ENCODE measurements at regions not wholly inside any gene's neighbourhood (a gene's known extent, or its start where the extent isn't known, plus 50 kb on each side); places are given as distances from the start of the nearest gene placed in this dataset.

GRCh38 chr2:156697906-156698305 lies 261.7 kb downstream of the GPD2 start:
- no peaks in the 10 kb centered on the region for H3K9me3 ChIP-seq (ENCODE audit: insufficient read depth, low read depth, low read length)
- H3K4me3 ChIP-seq (ENCODE audit: low read length), result no peak overlapping the region
- H3K9ac ChIP-seq (ENCODE audit: low read depth, low read length), result no peak overlapping the region
- no peak overlapping the region for H3K27ac ChIP-seq (ENCODE audit: low read depth, low read length)
- 90% methylated on average over 4 of the region's 4 CpGs for WGBS
- no peaks in the 10 kb centered on the region for H3K36me3 ChIP-seq (ENCODE audit: insufficient read depth, low read length)
- peaks cover 47% of the 10 kb centered on the region for H3K4me1 ChIP-seq (ENCODE audit: insufficient read depth, low read length)
- no peaks in the 10 kb centered on the region for H3K27me3 ChIP-seq (ENCODE audit: insufficient read depth, low read length)

- Histone ChIP-seq H3K36me3 (ENCODE audit: insufficient read depth, low read length) (no peaks in the 10 kb centered on the region), H3K9me3 (ENCODE audit: insufficient read depth, low read depth, low read length) (no peaks in the 10 kb centered on the region), H3K9ac (ENCODE audit: low read depth, low read length) (no peak overlapping the region), H3K27me3 (ENCODE audit: insufficient read depth, low read length) (no peaks in the 10 kb centered on the region), H3K4me1 (ENCODE audit: insufficient read depth, low read length) (peaks cover 43% of the 10 kb centered on the region), H3K4me3 (ENCODE audit: low read length) (no peak overlapping the region), H3K27ac (ENCODE audit: low read depth, low read length) (no peak overlapping the region)
- 77% methylated on average over 8 of the region's 8 CpGs for WGBS
Observed at GRCh38 chr2:156700681-156701080, 264.5 kb downstream of the GPD2 start.

DNA sequence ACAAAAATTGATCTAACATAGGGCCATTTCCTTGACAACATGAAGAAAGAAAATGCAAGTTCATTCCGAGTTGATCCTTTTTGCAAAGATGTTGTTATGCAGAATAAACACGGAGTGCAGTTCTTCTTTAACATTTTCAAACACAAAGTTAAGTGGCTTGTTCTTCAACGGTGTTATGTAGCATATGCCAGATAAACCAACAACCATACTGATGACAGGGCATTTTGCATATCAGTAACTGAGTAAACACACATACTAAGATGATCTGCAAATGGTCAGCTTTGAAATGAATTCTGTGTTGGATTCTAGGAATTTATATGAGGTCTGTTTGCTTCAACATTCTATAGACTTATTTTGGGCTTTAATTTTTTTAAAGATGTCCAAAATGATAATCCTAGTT lies 266.4 kb downstream of the GPD2 start:
- peaks cover 43% of the 10 kb centered on the region for H3K4me1 ChIP-seq (ENCODE audit: insufficient read depth, low read length)
- no peaks in the 10 kb centered on the region for H3K27me3 ChIP-seq (ENCODE audit: insufficient read depth, low read length)
- H3K27ac ChIP-seq (ENCODE audit: low read depth, low read length), result no peak overlapping the region
- no peaks in the 10 kb centered on the region for H3K36me3 ChIP-seq (ENCODE audit: insufficient read depth, low read length)
- H3K9ac ChIP-seq (ENCODE audit: low read depth, low read length), result no peak overlapping the region
- H3K4me3 ChIP-seq (ENCODE audit: low read length), result no peak overlapping the region
- WGBS, result 16% methylated on average over 3 of the region's 3 CpGs
- no peaks in the 10 kb centered on the region for H3K9me3 ChIP-seq (ENCODE audit: insufficient read depth, low read depth, low read length)

DNA sequence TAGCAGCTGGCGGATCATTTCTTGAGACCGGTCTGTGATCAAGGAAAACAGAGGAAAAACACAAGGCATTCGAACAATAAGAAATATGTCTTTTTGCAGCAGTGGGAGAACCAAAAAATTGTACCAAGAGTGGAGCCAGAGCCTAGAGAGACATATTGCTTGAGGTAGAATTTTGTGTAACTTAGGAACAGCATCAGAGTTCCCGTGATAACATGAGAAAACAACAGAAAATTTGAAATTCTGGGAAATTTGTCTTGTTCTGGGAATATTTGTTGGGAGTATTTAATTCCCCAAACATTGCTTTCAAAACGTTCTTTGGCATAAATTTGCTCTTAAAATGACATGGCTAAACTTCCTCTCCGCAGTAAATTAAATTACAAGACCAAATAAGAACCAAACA lies 267.5 kb downstream of the GPD2 start:
- Histone ChIP-seq H3K27ac (ENCODE audit: low read depth, low read length) (no peak overlapping the region), H3K27me3 (ENCODE audit: insufficient read depth, low read length) (no peaks in the 10 kb centered on the region)
- WGBS, result 97% methylated on average over 4 of the region's 6 CpGs

DNA sequence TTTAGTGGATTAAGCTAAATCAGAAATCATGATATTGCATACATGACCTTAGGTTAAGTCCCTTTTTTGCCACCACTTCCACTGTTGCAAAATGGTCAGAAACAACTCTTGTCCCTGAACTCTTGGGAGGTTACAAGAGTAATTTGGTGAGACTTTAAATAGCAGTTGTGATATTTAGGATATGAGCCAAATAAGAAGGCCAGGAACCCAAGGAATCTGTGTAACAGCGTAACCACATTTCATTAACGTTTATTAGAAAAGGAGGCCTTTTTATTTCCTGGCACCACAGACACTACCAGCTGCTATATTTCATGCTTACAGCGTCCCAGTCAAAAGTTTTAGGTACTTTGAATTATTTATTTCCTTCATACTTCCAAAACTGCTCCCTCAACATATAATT lies 268.0 kb downstream of the GPD2 start:
- Histone ChIP-seq H3K36me3 (ENCODE audit: insufficient read depth, low read length) (no peaks in the 10 kb centered on the region), H3K27ac (ENCODE audit: low read depth, low read length) (no peak overlapping the region)
- 92% methylated on average over 3 of the region's 3 CpGs for WGBS

More for the DNA sequence above, 267.5 kb downstream of the GPD2 start:
- no peak overlapping the region for H3K4me3 ChIP-seq (ENCODE audit: low read length)
- H3K36me3 ChIP-seq (ENCODE audit: insufficient read depth, low read length), result no peaks in the 10 kb centered on the region
- H3K9me3 ChIP-seq (ENCODE audit: insufficient read depth, low read depth, low read length), result no peaks in the 10 kb centered on the region
- H3K4me1 ChIP-seq (ENCODE audit: insufficient read depth, low read length), result peaks cover 43% of the 10 kb centered on the region
- H3K9ac ChIP-seq (ENCODE audit: low read depth, low read length), result no peak overlapping the region

DNA sequence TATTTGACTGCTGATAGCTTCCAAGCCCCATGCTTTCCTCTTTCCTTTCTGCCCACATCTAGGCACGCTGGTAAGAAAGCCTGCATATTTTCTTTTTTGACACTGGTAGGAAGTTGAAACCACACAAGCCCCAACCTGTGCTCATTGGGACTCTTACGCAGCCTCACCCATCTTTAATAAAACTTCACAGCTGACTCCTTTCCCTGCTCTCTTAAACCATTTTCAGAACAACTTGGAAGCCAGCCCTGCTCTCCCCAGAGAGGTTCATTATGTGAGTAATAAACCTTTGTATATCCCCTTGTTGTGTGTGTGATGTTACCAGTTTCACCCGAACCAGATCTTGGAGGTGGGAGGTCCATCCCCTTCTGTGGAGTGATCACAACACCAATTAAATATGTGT lies 268.4 kb downstream of the GPD2 start:
- Histone ChIP-seq H3K9me3 (ENCODE audit: insufficient read depth, low read depth, low read length) (no peaks in the 10 kb centered on the region), H3K9ac (ENCODE audit: low read depth, low read length) (no peak overlapping the region), H3K4me3 (ENCODE audit: low read length) (no peak overlapping the region), H3K27me3 (ENCODE audit: insufficient read depth, low read length) (no peaks in the 10 kb centered on the region), H3K27ac (ENCODE audit: low read depth, low read length) (no peak overlapping the region), H3K4me1 (ENCODE audit: insufficient read depth, low read length) (peaks cover 42% of the 10 kb centered on the region), H3K36me3 (ENCODE audit: insufficient read depth, low read length) (no peaks in the 10 kb centered on the region)
- 94% methylated on average over 3 of the region's 3 CpGs for WGBS

More for the DNA sequence above, 268.0 kb downstream of the GPD2 start:
- H3K9ac ChIP-seq (ENCODE audit: low read depth, low read length), result no peak overlapping the region
- H3K27me3 ChIP-seq (ENCODE audit: insufficient read depth, low read length), result no peaks in the 10 kb centered on the region
- peaks cover 43% of the 10 kb centered on the region for H3K4me1 ChIP-seq (ENCODE audit: insufficient read depth, low read length)
- H3K9me3 ChIP-seq (ENCODE audit: insufficient read depth, low read depth, low read length), result no peaks in the 10 kb centered on the region
- H3K4me3 ChIP-seq (ENCODE audit: low read length), result no peak overlapping the region

- peaks cover 23% of the 10 kb centered on the region for H3K4me1 ChIP-seq (ENCODE audit: insufficient read depth, low read length)
- WGBS, result 97% methylated on average over 2 of the region's 2 CpGs
- H3K9ac ChIP-seq (ENCODE audit: low read depth, low read length), result no peak overlapping the region
- no peak overlapping the region for H3K27ac ChIP-seq (ENCODE audit: low read depth, low read length)
- H3K4me3 ChIP-seq (ENCODE audit: low read length), result no peak overlapping the region
- no peaks in the 10 kb centered on the region for H3K9me3 ChIP-seq (ENCODE audit: insufficient read depth, low read depth, low read length)
- no peaks in the 10 kb centered on the region for H3K27me3 ChIP-seq (ENCODE audit: insufficient read depth, low read length)
- H3K36me3 ChIP-seq (ENCODE audit: insufficient read depth, low read length), result no peaks in the 10 kb centered on the region
Observed at GRCh38 chr2:156706576-156706975, 270.4 kb downstream of the GPD2 start.

GRCh38 chr2:156708051-156708450 lies 271.9 kb downstream of the GPD2 start:
- H3K9ac ChIP-seq (ENCODE audit: low read depth, low read length), result no peak overlapping the region
- peaks cover 10% of the 10 kb centered on the region; the same call in 1 of the 2 replicates for H3K4me1 ChIP-seq (ENCODE audit: insufficient read depth, low read length)
- WGBS, result 100% methylated on average over 1 of the region's 2 CpGs
- H3K4me3 ChIP-seq (ENCODE audit: low read length), result no peak overlapping the region
- H3K27ac ChIP-seq (ENCODE audit: low read depth, low read length), result no peak overlapping the region
- no peaks in the 10 kb centered on the region for H3K27me3 ChIP-seq (ENCODE audit: insufficient read depth, low read length)
- no peaks in the 10 kb centered on the region for H3K9me3 ChIP-seq (ENCODE audit: insufficient read depth, low read depth, low read length)
- H3K36me3 ChIP-seq (ENCODE audit: insufficient read depth, low read length), result no peaks in the 10 kb centered on the region

GRCh38 chr2:156709091-156709490 lies 272.9 kb downstream of the GPD2 start:
- no peaks in the 10 kb centered on the region for H3K27me3 ChIP-seq (ENCODE audit: insufficient read depth, low read length)
- WGBS, result 96% methylated on average over 4 of the region's 4 CpGs
- H3K9ac ChIP-seq (ENCODE audit: low read depth, low read length), result no peak overlapping the region
- H3K36me3 ChIP-seq (ENCODE audit: insufficient read depth, low read length), result no peaks in the 10 kb centered on the region
- H3K4me3 ChIP-seq (ENCODE audit: low read length), result no peak overlapping the region
- H3K9me3 ChIP-seq (ENCODE audit: insufficient read depth, low read depth, low read length), result no peaks in the 10 kb centered on the region
- no peak overlapping the region for H3K27ac ChIP-seq (ENCODE audit: low read depth, low read length)
- H3K4me1 ChIP-seq (ENCODE audit: insufficient read depth, low read length), result peaks cover 10% of the 10 kb centered on the region; the same call in 1 of the 2 replicates

- no peak overlapping the region for H3K9ac ChIP-seq (ENCODE audit: low read depth, low read length)
- H3K27ac ChIP-seq (ENCODE audit: low read depth, low read length), result no peak overlapping the region
- no peaks in the 10 kb centered on the region for H3K36me3 ChIP-seq (ENCODE audit: insufficient read depth, low read length)
- no peaks in the 10 kb centered on the region for H3K27me3 ChIP-seq (ENCODE audit: insufficient read depth, low read length)
- H3K4me1 ChIP-seq (ENCODE audit: insufficient read depth, low read length), result peaks cover 5% of the 10 kb centered on the region
- no peak overlapping the region for H3K4me3 ChIP-seq (ENCODE audit: low read length)
- 82% methylated on average over 3 of the region's 3 CpGs for WGBS
- no peaks in the 10 kb centered on the region for H3K9me3 ChIP-seq (ENCODE audit: insufficient read depth, low read depth, low read length)
Observed at GRCh38 chr2:156719036-156719435, 282.9 kb downstream of the GPD2 start.

GRCh38 chr2:156727867-156728266 lies 291.7 kb downstream of the GPD2 start:
- H3K9ac ChIP-seq (ENCODE audit: low read depth, low read length), result no peak overlapping the region
- H3K4me3 ChIP-seq (ENCODE audit: low read length), result no peak overlapping the region
- H3K27ac ChIP-seq (ENCODE audit: low read depth, low read length), result no peak overlapping the region
- H3K9me3 ChIP-seq (ENCODE audit: insufficient read depth, low read depth, low read length), result no peaks in the 10 kb centered on the region
- no peaks in the 10 kb centered on the region for H3K36me3 ChIP-seq (ENCODE audit: insufficient read depth, low read length)
- peaks cover 30% of the 10 kb centered on the region for H3K4me1 ChIP-seq (ENCODE audit: insufficient read depth, low read length)
- H3K27me3 ChIP-seq (ENCODE audit: insufficient read depth, low read length), result no peaks in the 10 kb centered on the region

GRCh38 chr2:156728328-156728727 lies 292.1 kb downstream of the GPD2 start:
- Histone ChIP-seq H3K4me1 (ENCODE audit: insufficient read depth, low read length) (peaks cover 30% of the 10 kb centered on the region), H3K27me3 (ENCODE audit: insufficient read depth, low read length) (no peaks in the 10 kb centered on the region), H3K27ac (ENCODE audit: low read depth, low read length) (no peak overlapping the region), H3K9me3 (ENCODE audit: insufficient read depth, low read depth, low read length) (no peaks in the 10 kb centered on the region), H3K9ac (ENCODE audit: low read depth, low read length) (no peak overlapping the region), H3K36me3 (ENCODE audit: insufficient read depth, low read length) (no peaks in the 10 kb centered on the region), H3K4me3 (ENCODE audit: low read length) (no peak overlapping the region)
- WGBS, result 100% methylated on average over 1 of the region's 2 CpGs

Data from HUES64 (cell line).